HG03135 (cell line): ENCODE measurements at regions not wholly inside any gene's neighbourhood (a gene's known extent, or its start where the extent isn't known, plus 50 kb on each side); places are given as distances from the start of the nearest gene placed in this dataset.

Experiments
- ATAC-seq: cut with Tn5 transposase; IDR thresholded peaks from one replicate; pipeline ENCODE4 v1.9.1; 2021; ENCODE audit warnings: mild to moderate bottlenecking, moderate library complexity; ENCODE audit not compliant: unreplicated experiment

GRCh38 chrX:4322916-4323315, 609.5 kb upstream of the PRKX start:
- ATAC-seq = no peak

- no peak for ATAC-seq
These were observed 607.0 kb upstream of the PRKX start for GRCh38 chrX:4320436-4320947.

- no peak for ATAC-seq
These were observed 602.4 kb upstream of the PRKX start for GRCh38 chrX:4315891-4316290.

- ATAC-seq = no peak
These were observed 601.1 kb upstream of the PRKX start for GRCh38 chrX:4314586-4314985.

- ATAC-seq = no peak
These were observed 563.7 kb upstream of the PRKX start for GRCh38 chrX:4277122-4277521.

- ATAC-seq = no peak
These were observed 555.2 kb upstream of the PRKX start for GRCh38 chrX:4268676-4269075.

GRCh38 chrX:4265036-4265435, 551.6 kb upstream of the PRKX start:
- no peak for ATAC-seq

GRCh38 chrX:4263030-4263803, 549.8 kb upstream of the PRKX start:
- no peak for ATAC-seq

- ATAC-seq = no peak
These were observed 539.6 kb upstream of the PRKX start for GRCh38 chrX:4253092-4253491.

- ATAC-seq = no peak
These were observed 536.0 kb upstream of the PRKX start for GRCh38 chrX:4249401-4249800.

- ATAC-seq = no peak
These were observed 530.3 kb upstream of the PRKX start for GRCh38 chrX:4243759-4244158.

GRCh38 chrX:4240541-4241194, 527.2 kb upstream of the PRKX start:
- no peak for ATAC-seq

GRCh38 chrX:4239650-4240540, 526.4 kb upstream of the PRKX start:
- ATAC-seq = no peak

- no peak for ATAC-seq
These were observed 525.5 kb upstream of the PRKX start for GRCh38 chrX:4238916-4239315.

- ATAC-seq = no peak
These were observed 511.6 kb upstream of the PRKX start for GRCh38 chrX:4225086-4225485.

GRCh38 chrX:4206941-4207340, 493.5 kb upstream of the PRKX start:
- no peak for ATAC-seq

GRCh38 chrX:4197971-4198370, 484.5 kb upstream of the PRKX start:
- ATAC-seq = no peak

GRCh38 chrX:4193500-4194155, 480.2 kb upstream of the PRKX start:
- no peak for ATAC-seq

GRCh38 chrX:4186331-4186730, 472.9 kb upstream of the PRKX start:
- no peak for ATAC-seq

- ATAC-seq = no peak
These were observed 471.6 kb upstream of the PRKX start for GRCh38 chrX:4185086-4185485.

GRCh38 chrX:4182408-4182806, 469.0 kb upstream of the PRKX start:
- ATAC-seq = no peak
